Bone marrow (tissue), 2 donors: ENCODE measurements at regions not wholly inside any gene's neighbourhood (a gene's known extent, or its start where the extent isn't known, plus 50 kb on each side); places are given as distances from the start of the nearest gene placed in this dataset.
"Not testable (repeated sequence)": the region's sequence is repeated elsewhere in the genome, so short reads cannot be mapped to it uniquely, and the experiment has no call there.

ENCODE experiments used
- DNase-seq, 2 donors: peaks; one replicate each; lab custom pipeline; 2025; lab: John Stamatoyannopoulos, UW

DNA sequence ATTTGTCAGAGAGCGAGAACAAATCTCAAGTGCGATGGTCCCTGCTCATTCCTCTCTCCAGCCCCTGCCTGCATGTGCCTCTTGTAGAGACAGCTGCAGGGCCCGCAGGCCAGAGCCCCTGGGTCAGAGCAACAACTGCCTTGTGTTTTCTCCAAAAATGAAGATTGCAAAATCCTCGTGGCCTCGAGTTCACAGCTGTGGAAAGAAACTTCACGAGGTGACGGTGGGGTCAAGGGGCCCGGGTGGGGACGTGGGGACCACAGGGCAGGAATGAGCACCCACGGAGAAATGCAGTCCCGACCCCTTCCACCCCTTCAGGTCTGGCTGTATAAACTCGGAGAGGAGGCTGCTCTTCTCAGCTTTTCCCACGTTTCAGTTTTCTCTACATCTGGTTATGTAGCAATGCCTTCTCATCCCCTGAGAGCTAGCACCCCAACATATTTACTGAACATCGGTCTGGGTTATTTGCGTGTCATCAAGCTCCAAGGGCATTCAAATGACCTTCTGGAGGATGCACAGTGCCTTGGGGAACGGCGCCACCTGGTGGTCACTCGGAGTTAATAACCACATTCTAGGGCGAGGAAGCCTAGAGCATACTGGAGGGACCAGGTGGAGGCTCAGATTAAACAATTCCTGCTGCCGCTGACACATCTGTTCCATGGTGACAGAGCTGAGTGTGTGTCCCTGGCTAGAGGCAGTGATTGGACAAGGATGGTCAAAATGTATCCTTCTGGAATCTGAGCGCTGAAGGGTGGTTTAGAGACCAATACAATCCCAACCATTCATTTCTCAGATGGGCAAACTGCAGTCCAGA, 91.4 kb upstream of the CYRIA start:
- DNase-seq: peak; percentile 40 to 59

DNA sequence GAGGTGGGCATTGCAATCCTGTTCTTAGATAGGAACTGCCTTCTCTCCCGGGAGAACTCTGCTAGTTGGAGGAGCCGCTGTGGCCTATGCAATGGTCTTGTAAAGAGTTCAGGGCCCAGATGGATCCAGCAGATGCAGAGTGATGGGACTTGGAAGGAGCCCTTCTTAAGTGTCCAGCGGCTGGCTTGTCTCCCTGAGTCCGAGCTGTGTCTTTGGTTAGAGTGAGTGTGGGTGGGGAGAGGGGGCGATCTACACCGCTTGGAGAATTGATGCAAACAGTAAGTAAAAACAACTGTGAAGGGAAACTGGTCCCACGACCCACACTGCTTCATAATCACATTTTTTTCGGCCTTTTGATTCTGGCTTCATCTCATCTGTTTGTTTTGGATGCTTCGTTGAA, 89.8 kb upstream of the CYRIA start:
- DNase-seq: no peak

DNA sequence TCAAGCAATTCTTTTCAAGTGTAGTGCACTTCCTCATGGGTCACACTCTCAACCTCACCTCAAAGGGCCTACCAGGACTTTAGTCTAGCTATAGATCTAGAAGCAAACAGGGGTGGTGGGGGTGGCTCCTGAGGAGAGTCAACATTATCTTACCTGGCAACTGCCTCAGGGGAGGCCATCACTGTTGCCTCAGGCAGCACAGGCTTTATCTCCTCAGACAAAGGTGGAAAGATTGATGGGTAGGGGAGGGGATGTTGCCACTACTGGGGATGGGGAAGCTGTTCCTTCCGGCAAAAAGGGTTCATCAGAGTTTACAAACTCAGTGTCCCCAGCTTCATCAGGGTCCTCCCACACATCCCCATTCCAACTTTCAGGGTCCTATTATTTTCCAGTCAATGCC, 87.4 kb upstream of the CYRIA start:
- not testable (repeated sequence) for DNase-seq

DNA sequence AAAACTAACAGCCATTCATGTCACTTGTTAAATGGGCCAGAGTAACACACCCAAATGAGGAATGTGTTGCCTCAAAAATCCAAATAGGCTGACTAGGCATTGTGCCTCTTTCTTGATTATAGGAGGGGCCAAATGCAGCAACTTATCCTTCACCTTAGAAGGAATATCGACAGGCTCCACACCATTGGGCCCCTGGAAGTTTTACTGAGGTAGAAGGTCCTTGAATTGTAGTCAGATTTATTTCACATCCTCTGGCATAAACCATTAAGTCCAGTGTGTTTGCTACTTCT, 85.2 kb upstream of the CYRIA start:
- DNase-seq: not testable (repeated sequence)

DNA sequence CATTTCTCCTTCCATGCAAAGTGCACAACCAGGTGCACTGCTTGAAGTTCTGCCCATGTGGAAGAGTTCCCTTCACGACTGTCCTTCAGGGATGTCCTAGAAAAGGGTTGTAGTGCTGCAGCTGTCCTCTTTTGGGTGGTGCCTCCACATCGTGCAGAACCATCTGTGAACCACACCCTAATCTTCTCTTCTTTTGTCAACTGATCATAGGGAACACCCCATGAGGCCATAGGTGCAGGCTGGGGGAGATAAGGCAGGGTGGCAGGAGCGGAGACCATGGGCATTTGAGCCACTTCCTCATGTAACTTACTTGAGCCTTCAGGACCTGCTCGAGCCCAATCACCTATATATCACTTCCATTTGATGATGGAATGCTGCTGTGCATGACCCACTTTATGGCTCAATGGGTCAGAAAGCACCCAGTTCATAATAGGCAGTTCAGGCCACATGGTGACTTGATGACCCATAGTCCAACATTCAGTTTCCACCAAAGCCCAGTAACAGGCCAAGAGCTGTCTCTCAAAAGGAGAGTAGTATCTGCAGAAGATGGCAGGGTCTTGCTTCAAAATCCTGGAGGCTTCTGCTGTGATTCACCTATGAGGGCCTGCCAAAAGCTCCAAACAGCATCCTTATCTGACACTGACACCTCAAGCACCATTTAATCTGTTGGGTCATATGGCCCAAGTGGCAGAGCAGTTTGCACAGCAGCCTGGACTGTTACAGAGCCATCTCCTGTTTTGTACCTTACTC, 84.7 kb upstream of the CYRIA start:
- DNase-seq: no peak

DNA sequence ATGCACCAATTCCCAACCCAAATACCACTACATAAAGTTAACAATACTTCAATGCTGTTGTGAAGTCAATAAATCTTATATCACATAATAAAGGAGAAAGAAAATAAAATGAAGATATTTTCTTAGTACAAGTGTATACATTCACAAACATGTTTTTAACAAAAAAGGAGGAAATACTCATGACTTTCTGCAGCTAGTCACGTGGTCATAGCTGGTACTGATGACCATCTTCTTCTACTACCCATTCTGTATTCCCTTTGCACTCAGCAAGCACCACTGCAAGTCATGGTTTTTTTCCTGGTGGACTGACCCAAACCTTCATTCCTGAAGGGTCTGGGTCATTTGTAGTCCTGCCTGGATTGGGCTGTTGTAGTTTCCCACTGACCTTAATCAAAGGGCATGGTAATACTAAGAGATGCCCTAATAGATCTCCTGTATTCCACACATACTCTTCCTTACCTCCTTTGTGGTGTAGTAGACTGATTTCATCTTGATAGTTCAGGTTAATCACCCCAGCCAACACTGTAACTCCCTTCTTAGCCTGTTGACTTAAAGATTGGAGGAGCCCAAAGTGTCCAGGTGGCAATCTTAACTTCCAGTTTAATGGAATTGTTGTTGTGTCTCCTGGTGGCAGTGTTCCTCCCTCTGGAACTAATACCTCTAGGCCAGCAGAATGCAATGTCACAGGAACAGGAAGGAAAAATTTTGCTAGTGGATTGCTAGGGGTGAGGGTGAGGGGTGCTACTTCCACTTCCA, 83.1 kb upstream of the CYRIA start:
- not testable (repeated sequence) for DNase-seq

DNA sequence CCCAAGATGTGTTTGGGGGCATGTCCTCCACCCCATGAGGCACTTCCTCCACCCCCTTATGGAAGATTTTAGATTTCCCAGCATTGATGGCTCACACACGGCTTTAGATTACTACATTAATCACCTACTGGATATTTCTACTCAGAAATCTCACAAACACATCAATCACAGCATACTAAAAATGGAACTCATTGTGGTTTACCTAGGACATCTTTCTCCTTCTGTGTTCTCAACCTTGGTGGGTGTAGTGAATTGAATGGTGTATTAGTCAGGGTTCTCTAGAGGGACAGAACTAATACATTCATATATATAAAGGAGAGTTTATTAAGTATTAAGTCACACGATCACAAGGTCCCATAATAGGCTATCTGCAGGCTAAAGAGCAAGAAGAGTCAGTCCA, 82.1 kb upstream of the CYRIA start:
- DNase-seq: no peak

DNA sequence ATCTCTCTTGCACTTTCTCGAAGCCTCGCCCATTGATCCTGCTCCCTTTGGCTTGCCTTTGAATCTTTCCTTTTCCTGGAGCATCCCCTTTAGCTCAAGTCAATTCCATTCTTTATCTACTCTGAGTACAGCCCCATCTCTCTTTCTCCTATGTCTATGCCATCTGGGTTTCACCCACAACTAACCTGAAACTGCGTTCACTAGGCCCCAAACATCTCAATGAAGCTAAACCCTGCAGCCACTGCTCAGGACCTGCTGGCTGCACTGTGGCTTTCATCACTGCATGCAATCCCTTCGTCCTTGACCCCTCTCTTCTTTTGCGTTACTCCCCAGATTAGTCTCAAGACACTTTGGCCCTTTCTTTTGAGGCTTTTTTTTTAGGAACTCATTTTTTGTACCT, 81.6 kb upstream of the CYRIA start:
- no peak for DNase-seq

DNA sequence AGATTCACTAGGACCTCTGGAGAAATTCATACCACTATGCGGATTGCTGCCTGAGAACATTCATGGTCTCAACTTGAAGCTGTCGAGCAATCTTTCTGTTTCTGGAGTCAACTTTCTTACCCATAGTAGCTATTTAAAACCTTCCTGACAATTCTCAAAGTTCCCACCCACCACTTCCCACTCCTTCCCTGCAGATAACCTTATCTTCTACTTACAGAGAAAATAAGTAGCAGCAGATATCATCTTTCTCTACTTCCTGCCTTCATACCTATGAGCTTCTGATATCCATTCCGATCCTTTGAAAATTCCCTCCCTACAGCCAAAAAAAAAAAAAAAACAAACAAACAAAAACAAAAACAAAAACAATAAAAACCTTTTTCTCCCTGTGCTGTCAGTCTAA, 81.2 kb upstream of the CYRIA start:
- DNase-seq: no peak

DNA sequence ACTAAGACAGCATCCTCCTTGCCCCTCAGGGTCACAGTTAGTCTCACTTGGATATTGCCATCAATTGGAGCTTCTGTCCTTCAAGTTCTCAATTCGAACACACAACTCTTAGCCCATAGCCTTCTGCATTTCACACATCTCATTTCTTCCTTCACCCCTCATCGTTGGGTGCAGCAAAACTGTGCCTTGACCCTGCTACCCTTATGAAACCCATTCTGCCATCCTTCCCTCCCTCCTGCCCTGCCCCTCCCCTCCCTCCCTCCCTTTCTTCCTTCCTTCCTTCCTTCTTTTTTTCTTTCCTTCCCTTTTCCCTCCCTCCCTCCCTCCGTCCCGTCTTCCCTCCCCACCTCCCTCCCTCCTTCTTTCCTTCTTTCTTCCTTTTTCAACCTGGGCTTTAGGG, 80.7 kb upstream of the CYRIA start:
- DNase-seq: no peak

DNA sequence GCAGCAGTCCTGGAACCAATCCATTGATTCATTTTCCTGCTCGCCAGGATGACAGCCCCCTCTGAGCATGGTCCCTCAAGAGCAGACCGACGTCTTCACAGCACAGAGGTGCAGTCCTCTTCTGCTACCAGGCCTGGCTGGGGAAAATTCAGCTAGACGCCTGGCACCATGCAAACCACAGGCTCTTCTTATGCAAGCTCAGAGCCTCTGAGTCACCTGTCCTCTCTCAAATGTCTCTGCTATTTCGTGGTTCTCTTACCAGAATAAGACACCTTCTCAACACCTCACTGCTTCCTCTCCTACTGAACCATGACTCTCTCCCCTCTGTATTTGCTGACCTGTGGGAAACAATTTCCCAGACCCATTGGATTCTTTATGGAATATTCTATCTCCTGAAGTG, 79.8 kb upstream of the CYRIA start:
- no peak for DNase-seq

DNA sequence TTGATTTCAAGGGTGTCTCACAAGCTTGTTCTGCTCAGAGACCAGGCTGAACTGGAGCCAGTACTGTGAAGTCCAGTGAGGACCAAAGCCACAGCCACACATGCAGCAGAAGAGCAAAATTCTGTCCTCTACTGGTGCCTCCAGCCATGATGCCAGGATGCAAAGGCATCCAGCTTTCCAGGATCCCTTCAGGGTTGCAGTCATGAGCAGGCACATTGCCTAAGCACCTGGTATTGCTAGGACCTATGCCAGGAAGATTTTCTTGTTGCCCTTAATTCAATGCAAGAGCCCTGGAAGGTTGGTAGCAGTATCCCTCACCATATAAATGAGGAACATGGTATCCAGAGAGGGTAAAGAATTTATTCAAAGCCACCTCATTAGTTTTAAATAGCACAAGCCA, 78.9 kb upstream of the CYRIA start:
- DNase-seq: no peak

DNA sequence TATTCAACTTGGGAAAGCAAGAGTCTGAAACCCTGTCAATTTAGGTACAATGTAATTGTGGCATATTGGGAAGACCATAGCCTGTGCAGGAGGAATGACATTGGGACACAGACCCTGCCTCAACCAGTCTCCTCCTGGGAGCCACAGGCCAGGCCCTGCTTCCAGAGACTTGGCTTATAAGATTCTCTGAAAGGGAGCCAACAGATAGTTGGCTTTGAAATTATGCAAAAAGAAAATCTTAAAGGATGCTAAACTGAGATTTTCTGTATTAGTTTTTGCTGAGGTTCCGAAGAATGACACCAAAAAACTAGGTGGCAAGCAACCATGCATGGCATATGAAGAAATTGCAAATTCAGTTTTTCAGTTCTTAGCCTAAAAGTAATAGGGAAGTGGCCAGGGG, 76.4 kb upstream of the CYRIA start:
- no peak for DNase-seq

DNA sequence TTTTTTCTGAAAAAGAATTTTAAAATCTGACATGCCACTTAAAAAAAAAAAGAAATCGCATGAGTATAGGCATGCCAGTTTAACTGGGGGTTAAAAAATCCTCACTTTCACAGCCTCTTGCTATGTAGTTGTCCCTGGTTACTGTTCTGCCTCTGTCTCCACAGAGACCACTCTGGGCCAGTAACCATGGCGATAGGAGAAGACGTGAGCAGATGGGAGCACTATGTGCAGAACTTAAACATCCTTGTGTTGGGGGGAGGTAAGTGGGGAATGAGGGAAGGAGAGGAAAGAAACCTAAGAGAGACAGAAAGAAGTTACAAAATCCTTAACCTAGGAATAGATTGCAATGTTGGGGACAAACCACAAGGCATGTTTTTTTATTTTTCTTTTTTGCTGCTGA, 75.9 kb upstream of the CYRIA start:
- DNase-seq: no peak

DNA sequence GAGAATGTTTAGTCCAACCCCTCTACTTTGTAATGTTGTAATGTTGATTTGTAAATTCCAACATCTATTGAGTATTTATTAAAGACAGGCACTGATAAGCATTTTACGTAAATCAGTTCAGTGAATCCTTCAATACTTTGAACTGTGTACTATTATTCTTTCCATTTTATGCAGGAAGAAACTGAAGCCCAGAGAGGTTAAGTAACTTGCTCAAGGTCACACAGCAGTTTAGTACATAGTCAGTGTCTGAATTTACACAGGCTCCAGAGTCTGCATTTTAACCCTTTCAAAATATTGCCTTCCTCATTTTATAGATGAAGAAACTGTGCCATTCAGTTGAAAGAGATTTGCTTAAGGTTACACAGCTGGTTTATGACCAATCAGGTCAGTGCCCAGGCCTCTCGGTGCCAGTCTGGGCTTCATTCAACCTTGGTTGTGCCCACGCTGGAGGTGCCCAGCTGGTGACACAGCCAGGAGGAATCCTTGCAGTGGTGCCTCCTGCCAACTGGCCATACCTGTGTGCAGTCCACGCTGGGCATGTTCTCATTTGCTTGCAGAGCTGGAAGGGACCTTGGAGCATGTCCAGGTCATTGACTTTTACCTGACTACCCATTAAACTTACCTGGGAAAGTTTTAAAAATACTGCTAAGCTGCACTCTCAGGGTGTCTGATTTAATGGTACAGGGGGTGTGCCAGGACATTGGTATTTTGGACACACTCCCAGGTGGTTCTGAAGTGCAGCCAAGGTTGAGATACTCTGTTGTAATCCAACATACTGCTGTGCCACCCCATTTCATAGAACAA, 74.3 kb upstream of the CYRIA start:
- DNase-seq: no peak

DNA sequence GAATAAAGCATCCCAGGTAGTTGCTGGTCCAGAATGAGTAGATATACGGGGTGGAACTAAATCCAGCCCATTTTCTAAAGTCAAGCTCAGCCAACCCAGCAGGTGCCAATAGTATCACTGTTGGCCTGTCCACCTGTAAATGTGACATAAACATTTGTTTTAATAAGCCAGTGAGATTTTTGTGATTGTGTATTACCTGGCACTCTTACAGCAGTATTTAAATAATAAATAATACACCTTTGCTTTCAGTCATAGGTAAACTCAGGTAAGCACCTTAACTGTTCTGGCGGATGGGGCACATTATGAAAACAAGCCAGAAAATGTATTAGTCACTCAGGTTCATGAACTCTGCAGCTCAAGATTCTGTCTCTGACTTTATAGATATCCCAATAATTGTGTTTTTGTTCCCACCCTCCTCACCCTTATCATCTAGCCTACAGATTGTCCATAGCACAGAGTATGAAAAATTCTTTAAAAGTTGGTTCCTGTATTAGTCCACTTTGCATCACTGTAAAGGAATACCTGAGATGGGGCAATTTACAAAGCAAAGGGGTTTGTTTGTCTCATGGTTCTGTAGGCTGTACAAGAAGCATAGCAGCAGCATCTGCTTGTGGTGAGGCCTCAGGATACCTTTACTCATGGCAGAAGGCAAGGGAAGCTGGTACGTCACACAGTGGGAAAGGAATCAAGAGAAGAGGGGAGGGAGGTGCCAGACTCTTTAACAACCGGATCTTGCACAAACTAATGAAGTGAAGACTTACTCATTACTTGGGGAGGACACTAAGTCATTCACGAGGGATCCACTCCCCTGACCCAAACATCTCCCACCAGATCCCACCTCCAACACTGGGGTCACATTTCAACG, 73.0 kb upstream of the CYRIA start:
- no peak for DNase-seq

DNA sequence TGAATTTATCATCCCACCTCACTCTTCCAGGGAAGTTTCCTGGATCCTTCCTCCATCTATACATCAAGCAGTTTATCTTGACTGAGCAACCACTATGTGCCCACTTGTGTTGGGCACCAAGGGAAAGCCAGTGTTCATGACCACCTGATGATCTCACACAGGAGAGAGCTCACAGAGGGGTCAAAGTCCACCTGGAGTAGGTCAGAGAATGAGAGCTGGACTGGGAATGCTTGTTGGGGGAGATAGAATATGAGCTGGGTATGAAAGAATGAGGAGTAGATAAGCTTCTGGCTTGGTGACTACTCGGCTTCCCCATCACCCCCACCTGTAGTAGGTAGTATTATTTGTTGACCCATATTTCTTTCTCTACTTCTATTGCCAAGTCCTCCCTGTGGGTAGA, 72.2 kb upstream of the CYRIA start:
- DNase-seq: no peak

DNA sequence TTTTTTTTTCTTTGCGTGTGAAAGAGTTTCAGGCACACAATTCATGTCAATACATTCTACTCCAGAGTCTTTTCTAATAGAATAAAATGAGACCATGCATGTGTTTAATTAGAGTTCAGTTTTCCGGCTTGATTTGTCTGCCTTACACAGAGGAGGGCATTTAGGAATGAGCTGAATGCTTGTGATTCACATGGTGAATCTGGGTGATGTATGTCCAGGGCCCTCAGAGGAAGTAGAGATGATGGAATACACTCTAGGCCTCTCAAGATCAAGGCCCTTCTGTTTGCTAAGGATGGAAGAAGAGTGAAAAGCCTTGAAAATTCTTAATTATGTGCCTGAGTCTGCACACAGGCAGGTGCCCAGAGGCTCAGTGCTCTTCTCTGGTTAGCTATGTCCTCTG, 71.0 kb upstream of the CYRIA start:
- no peak for DNase-seq

DNA sequence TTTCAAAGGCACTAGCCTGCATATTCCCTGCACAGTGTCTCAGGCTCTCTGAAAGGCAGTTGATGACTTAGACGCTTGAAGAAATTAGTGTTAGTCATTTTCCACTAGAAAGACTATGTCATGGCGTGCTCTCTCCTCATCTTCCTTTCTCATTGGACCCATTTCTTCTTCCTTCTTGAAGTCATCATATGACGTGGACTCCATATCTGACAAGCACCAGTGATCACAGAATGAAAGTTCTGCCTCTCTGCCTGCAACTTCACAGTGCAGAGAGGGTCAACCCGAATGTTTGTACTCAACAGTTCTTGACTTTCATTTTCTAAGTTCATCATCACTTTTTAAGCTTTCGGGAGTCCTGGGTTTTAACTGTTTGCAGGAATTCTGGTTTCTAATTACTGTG, 63.7 kb upstream of the CYRIA start:
- DNase-seq: no peak

DNA sequence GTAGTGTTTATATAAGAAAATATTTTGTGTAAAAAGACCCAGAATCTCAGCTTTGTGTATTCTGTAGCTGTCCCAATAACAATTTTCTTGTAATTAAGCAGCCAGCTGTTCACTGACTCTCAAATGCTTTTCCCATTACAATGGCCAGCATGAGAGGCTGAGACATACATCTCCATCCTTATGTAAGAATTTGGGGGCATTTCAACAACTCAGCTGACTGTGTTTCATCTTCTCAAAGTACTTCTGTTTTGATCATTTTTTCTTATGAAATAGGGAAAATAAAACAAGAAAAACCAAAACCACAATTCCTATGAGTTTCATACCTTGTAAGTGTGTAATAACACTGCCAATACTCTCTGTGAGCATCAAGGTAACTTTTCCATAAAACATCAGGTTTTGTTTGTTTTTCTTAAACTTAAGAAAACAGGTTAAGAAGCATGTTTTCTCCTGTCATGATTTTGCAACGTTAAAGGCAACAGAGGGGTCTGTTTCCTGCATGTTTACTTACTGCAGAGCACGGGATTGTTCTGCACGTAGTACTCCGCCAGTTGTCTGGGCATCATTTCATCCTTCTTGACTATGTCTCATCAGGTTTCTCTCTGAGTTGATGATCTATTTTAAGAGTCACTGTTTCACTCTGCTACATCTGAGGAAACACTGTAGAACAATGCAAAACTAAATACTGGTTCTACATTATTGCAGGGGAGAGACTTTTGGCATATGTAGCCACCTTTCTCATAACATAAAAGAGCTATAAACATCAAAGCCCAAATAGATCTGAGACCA, 62.9 kb upstream of the CYRIA start:
- no peak for DNase-seq

DNA sequence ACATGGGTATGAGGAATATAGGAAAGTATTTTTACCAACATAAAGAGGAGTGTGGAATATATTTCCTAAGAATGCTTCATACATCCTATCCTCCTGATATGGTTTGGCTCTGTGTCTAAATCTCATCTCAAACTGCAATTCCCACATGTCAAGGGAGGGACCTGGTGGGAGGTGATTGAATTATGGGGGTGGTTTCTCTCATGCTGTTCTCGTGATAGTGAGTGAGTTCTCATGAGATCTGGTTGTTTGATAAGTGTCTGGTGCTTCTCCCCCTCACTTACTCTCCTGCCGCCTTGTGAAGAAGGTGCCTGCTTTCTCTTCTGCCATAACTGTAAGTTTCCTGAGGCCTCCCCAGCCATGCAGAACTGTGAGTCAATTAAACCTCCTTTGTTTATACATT, 62.2 kb upstream of the CYRIA start:
- not testable (repeated sequence) for DNase-seq
